HG03045 (cell line): ENCODE measurements at regions not wholly inside any gene's neighbourhood (a gene's known extent, or its start where the extent isn't known, plus 50 kb on each side); places are given as distances from the start of the nearest gene placed in this dataset.
"Not testable (repeated sequence)": the region's sequence is repeated elsewhere in the genome, so short reads cannot be mapped to it uniquely, and the experiment has no call there.

Experiments used
- ATAC-seq: cut with Tn5 transposase; IDR thresholded peaks from one replicate; pipeline ENCODE4 v1.9.1; 2021; ENCODE audit warnings: mild to moderate bottlenecking, moderate library complexity; ENCODE audit not compliant: unreplicated experiment

DNA sequence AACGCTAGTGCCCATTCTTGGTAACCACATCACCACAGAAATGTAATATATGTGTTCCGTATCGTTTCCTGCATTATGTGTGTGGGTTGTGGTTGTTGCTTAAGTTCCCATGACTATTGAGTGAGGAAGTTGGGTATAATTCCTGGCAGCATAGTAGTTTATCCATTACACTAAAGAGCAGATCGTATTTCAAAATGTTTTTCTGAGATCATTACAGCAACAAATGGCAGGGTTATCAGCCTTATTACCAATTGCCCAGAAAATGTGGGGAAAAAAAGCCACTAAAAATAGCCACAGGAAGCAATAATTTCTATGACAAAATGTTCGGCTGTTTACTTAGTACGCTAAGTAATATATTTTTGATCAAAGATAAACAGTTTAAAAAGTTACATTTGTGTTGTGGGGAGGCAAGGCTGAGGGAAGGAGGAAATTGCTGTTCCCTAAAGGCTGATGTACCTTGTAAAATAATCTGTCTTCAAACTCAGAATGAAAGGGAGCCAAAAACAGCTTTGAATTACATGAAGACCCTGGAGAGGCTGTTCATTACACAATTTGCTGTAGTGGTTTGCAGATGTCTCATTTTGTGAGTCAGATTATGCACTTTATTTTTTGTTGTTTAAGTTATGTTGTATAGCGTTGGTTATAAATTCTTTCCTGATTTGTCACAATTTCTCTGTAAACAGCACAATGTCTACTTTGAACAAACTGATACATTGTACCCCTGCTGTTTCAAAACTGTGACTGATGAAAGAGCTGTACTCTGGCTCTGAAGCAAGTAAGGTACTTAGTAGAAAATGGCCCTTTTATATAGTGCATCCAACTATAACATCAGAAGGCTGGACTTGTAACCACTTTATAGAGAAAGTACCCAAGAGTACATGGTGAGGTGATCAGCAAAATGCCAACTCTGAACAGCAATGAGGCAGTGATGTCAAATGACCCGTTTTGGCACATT, 1028.5 kb downstream of the NR2F1-AS1 start:
- ATAC-seq = no peak

DNA sequence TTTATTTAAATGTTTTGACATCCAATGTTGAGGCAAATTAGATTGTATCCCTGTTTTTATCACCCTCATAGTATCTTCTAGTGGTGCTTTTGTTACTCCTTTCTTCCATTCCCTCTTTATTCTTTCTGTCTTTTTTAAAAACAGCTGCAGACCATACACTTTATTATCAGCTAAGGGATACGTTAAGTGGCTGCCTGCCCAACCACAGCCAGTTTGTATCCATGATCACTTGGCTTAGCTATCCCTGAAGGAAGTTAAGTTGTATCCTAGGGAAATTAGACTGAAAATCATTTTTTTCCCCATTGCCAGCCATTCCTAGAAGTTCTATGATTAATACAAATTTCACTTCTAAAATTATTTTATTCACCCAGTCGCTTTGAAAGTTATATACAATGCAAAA, 1032.7 kb downstream of the NR2F1-AS1 start:
- ATAC-seq = no peak

DNA sequence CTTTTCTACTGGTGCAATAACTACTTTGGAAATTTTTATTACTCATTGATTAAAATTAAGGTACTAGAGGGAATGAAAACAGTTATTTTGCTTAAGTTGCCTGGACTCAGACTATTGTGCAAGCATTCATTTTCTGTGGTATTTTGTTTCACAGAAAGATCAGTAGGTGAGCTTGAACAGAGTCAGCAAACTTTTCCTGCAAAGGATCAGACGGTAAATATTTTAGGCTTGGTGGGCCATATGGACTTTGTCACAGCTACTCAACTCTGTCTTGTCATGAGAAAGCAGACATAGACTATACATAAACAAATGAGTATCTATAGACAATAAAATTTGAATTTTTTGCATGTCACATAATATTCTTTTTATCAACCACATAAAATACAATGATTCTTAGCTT, 1036.4 kb downstream of the NR2F1-AS1 start:
- no peak for ATAC-seq

DNA sequence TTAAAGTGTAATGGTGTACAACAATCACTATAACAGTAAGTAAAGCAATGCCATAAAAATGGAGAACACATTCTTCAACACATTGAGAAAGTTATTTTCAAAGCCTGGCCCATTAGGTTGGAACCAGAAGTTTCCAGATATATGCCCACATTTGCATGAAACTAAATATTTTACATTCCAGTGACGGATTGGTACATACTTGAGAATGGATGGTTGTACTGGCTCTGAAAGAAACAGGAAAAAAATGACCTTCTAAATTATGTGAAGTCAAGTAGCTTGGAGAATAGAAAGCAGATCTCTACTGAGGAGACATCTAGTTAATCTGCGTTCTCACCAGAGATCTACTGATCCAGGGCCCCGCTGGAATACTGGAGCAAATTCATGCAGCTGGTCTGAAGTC, 1037.0 kb downstream of the NR2F1-AS1 start:
- no peak for ATAC-seq

DNA sequence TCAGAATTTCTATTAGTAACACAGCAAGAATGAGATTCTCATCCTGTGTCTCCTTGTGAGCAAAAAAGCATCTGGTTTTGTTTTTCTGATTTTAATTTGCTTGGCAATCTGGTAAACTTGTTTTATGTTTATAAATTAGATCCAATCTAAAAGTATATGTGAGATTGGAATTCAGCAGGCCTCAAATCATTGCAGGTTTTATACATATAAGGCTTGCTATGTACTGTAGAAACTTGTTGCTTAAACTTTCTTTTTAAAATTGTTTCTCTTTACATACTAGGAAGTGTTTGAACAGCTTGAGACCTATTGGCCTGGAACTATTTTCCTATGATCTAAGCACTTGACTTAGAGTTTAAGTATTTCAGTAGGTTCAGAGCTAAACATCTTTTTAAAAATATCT, 1037.8 kb downstream of the NR2F1-AS1 start:
- ATAC-seq = no peak

DNA sequence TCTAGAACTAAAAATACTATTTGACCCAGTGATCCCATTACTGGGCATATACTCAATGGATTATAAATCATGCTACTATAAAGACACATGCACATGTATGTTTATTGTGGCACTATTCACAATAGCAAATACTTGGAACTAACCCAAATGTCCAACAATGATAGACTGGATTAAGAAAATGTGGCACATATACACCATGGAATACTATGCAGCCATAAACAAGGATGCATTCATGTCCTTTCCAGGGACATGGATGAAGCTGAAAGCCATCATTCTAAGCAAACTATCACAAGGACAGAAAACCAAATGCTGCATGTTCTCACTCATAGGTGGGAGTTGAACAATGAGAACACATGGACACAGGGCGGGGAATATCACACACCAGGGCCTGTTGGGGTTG, 1039.0 kb downstream of the NR2F1-AS1 start:
- not testable (repeated sequence) for ATAC-seq

DNA sequence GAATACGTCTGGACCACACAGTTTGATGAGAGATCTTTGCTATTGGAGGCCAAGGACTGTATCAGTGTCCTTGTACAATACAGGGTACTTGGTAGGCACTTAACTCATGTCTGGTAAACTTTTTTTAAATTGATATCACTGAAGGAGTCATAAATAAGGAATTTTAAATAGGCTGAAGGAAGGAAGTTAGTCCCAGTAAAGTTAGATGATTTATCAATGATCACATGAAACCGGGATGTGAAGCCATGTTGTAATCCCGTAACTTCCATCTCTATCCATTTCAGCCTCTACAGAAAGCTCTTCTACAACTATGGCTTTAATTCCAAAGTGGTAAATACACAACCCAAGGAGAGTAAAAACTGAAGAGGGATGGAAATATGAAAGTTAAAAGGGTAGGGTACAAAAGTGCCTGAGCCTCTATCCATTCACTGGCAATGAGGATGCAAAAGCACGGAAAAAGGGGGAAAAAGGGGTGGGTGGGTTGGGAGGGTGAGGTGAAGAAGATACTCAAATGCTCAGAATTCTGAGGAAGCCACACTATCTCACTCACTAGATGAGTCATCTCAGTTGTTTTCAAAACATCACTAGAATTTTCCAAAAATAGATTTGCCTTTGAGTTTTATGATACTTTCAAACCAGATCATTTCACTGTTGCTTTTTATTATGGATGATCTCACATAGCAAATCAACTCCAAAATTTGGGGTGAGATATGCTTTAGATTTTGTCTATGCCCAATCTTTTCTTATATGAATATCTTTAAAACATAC, 1053.5 kb downstream of the NR2F1-AS1 start:
- ATAC-seq = no peak

DNA sequence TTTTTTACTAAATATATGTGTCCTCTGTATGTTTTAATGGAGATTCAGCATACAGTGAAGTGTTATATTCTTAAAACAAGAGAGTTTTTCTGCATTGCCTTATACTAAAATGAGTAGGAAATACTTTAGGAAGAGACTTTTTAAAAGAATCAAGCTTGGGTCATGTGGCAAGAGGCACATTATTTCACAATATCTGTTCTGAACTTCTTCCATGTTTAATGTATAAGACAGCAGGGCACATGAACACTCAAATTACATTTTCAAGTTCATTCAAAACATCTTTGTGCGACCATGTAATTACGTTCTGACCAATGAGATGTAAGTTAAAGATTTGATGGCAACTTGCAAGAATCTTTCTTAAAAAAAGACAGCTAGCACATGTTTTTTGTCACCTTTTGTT, 1055.9 kb downstream of the NR2F1-AS1 start:
- ATAC-seq = no peak

DNA sequence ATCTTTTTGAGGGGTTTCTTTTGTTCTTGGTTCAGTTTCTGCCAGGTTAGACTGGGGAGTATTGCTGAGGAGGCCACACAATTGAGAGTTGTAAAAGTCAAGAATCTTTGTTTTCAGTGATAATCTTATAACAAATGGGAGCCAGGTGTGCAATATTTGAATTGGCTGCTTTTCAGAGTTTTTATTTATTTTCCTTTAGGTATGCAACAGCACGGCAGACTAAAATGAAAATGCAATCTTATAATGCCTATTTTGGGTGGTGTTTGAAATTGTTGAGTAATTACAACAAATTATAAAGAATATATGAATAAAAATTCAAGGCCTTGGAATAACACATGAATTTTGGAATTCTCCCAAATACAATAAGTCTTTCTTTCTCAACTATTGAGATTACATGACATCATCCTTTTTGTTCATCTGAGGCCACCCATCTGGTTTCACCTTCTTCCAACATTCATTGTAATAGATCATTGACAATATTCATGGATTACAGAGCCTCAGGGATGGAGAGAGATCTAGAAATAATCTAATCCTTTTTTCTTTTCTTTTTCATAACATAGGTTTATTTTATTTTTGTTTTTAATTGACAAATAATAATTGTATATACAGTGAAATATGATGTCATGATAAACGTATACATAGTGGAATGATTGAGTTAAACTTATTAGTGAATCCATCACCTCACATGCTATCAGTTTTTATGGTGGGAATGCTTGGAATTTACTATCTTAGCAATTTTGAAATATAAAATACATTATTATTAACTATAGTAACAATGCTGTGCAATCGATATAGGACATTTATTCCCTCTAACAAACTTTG, 1061.0 kb downstream of the NR2F1-AS1 start:
- ATAC-seq = no peak

DNA sequence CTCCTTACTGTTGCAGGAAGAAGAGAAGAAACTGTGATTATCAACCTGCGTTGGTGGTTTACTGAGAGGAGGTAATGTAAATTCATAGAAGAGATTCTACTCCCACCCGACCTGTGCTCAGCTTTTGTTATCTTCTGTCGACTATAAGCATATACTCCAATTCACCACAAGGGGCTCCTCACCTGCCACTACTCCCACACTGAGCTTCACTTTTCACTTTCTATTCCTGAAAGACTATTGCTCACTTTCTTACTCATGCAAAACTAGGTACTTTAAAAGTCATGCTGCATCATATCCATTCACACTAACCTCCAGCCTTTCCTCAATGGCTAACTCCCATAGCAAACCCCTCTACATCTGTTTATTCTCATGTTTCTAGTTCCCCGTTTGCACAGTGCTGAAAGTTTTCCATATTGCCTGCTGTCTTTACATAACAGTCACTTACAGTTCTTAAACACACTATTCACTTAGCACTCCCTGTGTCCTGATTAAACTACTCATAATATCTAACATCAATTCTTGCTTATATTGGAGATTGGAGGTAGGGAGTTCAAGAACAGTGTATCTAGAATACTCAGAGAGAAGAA, 1062.6 kb downstream of the NR2F1-AS1 start:
- ATAC-seq = peak; percentile 97

DNA sequence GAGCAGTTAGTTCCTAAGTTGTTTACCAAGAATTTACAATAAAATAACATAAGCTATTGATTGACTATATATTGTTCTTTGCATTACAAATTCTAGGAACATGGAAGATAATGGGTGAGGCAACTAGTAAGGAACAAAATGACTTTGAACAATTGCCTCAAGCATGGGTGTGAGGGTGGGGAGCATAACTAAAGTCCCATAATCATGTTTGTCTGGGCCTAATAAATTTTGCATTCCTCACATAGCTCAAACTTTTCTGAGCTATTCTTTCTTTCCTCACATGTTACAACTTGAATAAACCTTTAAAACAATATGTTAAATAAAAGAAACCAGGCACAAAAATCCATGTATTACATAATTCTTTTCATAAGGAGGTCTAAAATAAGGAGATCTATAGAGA, 1066.1 kb downstream of the NR2F1-AS1 start:
- no peak for ATAC-seq

DNA sequence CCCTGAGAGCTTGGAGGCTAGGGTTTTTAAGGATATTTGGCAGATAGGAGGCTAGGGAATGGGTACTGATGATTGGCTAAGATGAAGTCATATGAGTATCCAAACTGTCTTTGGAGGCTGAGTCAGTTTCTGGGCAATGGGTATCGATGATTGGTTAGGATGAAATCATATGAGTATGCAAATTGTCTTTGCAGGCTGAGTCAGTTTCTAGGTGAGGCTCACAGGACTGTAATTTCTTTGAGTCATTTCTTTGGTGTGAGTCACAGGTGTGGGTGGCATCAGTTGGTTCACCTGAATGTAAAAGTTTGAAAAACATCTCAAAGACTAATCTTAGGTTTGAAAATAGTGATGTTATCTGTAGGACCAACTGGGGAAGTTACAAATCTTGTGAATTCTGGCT, 1068.0 kb downstream of the NR2F1-AS1 start:
- no peak for ATAC-seq

DNA sequence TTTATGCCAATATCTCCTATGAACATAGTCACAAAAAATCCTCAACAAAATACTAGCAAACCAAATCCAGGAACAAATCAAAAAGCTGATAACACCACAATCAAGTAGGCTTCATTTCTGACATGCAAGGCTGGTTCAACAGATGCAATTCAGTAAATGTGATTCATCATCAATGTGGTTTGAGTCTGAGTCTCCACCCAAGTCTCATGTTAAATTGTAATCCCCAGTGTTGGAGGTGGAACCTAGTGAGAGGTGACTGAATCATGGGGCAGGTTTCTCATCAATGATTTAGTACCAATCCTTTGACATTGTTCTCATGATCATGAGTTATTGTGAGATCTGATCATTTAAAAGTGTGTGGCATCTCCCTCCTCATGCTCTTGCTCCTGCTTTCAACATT, 1072.7 kb downstream of the NR2F1-AS1 start:
- no peak for ATAC-seq

DNA sequence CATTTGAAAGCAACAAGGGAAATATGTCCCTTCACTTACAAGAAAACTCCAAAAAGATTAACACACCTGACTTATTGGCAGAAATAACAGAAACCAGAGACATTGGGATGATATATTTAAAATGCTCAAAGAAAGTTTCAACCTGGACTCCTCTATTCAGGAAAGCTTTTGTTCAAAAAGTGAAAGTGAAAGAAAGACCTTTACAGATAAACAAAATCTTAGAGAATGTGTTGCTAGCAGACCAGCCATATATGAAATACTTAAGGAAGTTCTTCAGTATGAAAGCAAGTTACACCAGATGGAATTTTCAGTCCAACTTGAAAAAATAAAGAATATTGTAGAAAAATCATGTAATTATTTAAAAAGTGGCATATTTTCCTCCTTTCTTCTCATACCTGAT, 1075.1 kb downstream of the NR2F1-AS1 start:
- ATAC-seq = no peak

DNA sequence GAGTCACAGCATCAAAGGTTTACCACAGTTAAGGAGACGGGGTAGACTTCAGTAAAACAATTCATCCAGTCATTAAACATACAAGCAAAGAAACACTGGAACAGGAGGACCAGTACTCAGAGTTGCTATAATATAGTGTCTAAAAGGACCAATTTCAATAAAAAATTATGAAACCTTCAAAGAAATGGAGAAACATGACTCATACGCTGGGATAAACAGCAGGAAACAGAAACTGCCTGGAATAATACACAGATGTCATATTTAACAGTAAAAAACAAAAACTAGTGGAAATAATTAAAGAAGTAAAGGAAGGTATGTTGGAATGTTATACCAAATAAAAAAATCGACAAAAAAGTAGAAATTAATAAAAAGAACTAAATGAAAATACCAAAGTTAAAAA, 1075.9 kb downstream of the NR2F1-AS1 start:
- ATAC-seq = no peak

DNA sequence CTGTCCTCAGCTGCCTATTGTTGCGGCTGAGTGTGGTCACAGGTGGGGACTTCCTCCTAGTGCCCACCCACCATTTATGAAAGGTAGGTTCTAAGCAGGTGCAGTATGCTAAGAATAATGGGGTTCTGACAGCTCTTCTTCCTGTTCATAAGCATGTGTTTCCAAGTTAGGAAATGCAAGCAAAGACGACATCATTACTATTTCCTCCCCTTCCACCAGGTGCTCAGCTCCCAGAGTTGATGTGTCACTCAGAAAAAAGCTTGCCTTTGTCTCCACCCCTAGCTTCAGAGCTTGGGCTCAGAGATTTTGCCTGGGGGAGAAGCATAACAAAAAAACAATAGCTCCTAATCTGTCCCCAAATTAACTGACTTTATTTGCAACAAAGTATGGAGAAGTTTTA, 1076.7 kb downstream of the NR2F1-AS1 start:
- ATAC-seq = no peak

DNA sequence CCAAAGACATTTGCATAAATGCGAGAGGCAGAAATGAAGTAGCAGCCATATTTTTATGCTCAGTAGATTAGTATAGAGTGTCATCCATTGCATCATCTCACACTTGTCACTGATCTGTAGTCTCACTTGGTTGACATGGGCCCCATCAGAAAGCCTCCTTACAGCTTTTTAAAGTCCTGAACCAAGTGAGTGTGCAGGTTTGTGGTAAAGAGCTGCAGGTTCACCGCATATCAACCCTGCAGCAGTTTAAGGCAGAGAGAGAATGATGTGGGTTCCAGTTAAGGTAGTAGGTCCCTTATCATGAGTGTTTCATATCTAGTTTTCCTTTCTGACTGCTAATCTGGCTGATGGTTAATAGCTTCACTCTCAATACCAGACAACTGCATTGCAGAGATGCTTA, 1080.3 kb downstream of the NR2F1-AS1 start:
- ATAC-seq = no peak

DNA sequence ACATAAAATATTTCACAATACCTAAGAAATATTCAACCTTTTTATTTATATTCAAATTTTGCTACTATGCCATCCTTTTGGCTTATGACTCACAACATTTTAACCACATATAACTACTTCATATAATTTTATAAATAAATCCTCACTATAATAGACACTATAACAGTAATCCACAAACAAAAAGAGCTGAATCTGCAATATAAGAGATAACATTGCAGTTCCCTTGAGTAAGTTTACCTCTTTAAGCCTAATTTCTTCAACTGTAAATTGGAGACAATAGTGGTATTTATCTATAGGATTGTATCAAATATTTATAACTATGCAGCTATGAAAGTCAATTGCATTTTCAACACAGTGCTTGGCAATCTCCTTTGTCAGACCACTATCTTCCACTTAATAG, 1084.5 kb downstream of the NR2F1-AS1 start:
- ATAC-seq = no peak

DNA sequence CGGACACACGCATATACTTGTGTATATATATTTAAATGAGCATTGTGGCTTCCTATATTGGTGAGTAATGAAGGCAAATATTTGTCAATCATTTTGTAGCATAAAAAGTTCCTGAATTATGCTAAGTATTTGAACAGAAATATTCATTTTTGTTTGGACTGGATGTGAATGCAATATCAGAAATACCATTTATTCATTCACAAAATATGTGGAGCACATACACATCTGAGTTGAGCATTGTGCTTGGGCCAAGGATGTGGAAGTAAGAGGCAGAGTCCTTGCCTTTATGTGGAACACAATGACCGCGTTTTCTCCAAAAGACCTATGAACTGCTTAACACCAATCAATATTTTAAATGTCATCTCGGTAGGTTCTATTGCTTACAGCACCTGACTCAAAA, 1086.5 kb downstream of the NR2F1-AS1 start:
- ATAC-seq = no peak

DNA sequence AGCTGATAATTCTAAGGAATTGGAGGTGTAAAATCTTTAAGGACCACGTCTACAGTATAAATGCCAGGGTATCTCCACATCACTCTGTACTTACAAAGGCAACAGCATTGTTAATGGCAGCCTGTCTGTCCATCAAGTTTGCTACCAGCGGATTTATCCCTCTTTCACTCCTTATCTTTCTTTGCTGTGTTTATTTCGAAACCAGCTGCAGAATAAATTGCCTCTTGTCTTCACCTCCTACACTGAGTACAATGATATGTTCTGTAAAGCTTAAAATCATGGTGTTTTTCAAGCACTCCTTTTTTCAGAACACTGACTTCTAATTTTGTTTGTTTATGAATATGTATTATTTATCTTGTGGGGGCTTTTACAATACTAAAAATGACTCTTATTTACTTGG, 1088.1 kb downstream of the NR2F1-AS1 start:
- ATAC-seq = no peak

DNA sequence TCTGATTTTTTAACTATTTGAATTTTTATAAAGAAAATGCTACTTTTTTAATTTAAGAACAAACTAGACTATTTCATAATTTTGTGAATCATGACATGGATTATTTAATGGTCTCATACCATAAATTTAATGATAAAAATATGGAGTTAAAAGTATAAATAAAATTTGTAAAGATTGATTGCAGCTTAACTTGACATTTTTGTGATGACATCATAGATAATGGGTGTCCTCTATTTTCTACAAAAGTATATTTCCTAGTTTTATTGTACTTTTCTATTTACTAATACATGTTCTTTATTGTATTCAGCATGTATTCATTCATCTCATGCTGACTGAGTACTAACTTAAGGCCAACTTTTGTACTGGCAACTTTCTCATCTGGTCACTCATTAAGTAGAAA, 1096.5 kb downstream of the NR2F1-AS1 start:
- no peak for ATAC-seq
